ENCODE measurements at regions not wholly inside any gene's neighbourhood (a gene's known extent, or its start where the extent isn't known, plus 50 kb on each side); places are given as distances from the start of the nearest gene placed in this dataset.

- peak in 1 of 6 donors; percentile 79 for DNase-seq (ENCODE audit: low read depth in 4 of 6, low spot score in 6 of 6)
- H3K27ac ChIP-seq (ENCODE audit: low read depth, low read length) = no peak overlapping the region
- no peaks in the 10 kb centered on the region for H3K4me1 ChIP-seq (ENCODE audit: control insufficient read depth, insufficient read depth, low read length)
- H3K36me3 ChIP-seq (ENCODE audit: control insufficient read depth, insufficient read depth, low read length) = no peaks in the 10 kb centered on the region
- no peaks in the 10 kb centered on the region for H3K27me3 ChIP-seq (ENCODE audit: control insufficient read depth, insufficient read depth, low read length)
- no peaks in the 10 kb centered on the region for H3K9me3 ChIP-seq (ENCODE audit: control insufficient read depth, insufficient read depth, low read length)
- H3K4me3 ChIP-seq (ENCODE audit: low read depth, low read length) = no peak overlapping the region
- no CpG with 5 or more reads among the region's 4 CpGs for WGBS (ENCODE audit: insufficient coverage)
Measured at GRCh38 chr3:166471074-166471767, 634.0 kb upstream of the BCHE start.

- Histone ChIP-seq H3K4me1 (ENCODE audit: control insufficient read depth, insufficient read depth, low read length) (no peaks in the 10 kb centered on the region), H3K27ac (ENCODE audit: low read depth, low read length) (no peak overlapping the region), H3K4me3 (ENCODE audit: low read depth, low read length) (no peak overlapping the region), H3K9me3 (ENCODE audit: control insufficient read depth, insufficient read depth, low read length) (no peaks in the 10 kb centered on the region), H3K36me3 (ENCODE audit: control insufficient read depth, insufficient read depth, low read length) (no peaks in the 10 kb centered on the region), H3K27me3 (ENCODE audit: control insufficient read depth, insufficient read depth, low read length) (no peaks in the 10 kb centered on the region)
- WGBS (ENCODE audit: insufficient coverage) = no CpG with 5 or more reads among the region's 2 CpGs
- no peak for DNase-seq (ENCODE audit: low read depth in 4 of 6, low spot score in 6 of 6)
Measured at GRCh38 chr3:166462891-166463470, 625.8 kb upstream of the BCHE start.

- no CpG with 5 or more reads among the region's 2 CpGs for WGBS (ENCODE audit: insufficient coverage)
- no peak for DNase-seq (ENCODE audit: low read depth in 4 of 6, low spot score in 6 of 6)
- H3K4me1 ChIP-seq (ENCODE audit: control insufficient read depth, insufficient read depth, low read length) = no peaks in the 10 kb centered on the region
Measured at GRCh38 chr3:166461626-166462025, 624.4 kb upstream of the BCHE start.

GRCh38 chr3:166457382-166457781 lies 620.2 kb upstream of the BCHE start:
- H3K27me3 ChIP-seq (ENCODE audit: control insufficient read depth, insufficient read depth, low read length) = no peaks in the 10 kb centered on the region
- H3K9me3 ChIP-seq (ENCODE audit: control insufficient read depth, insufficient read depth, low read length) = no peaks in the 10 kb centered on the region
- no peak overlapping the region for H3K4me3 ChIP-seq (ENCODE audit: low read depth, low read length)
- H3K4me1 ChIP-seq (ENCODE audit: control insufficient read depth, insufficient read depth, low read length) = no peaks in the 10 kb centered on the region
- no peaks in the 10 kb centered on the region for H3K36me3 ChIP-seq (ENCODE audit: control insufficient read depth, insufficient read depth, low read length)
- no peak overlapping the region for H3K27ac ChIP-seq (ENCODE audit: low read depth, low read length)
- no CpG with 5 or more reads among the region's 3 CpGs for WGBS (ENCODE audit: insufficient coverage)
- no peak for DNase-seq (ENCODE audit: low read depth in 4 of 6, low spot score in 6 of 6)

More at GRCh38 chr3:166461626-166462025, 624.4 kb upstream of the BCHE start:
- Histone ChIP-seq H3K27ac (ENCODE audit: low read depth, low read length) (no peak overlapping the region), H3K36me3 (ENCODE audit: control insufficient read depth, insufficient read depth, low read length) (no peaks in the 10 kb centered on the region), H3K4me3 (ENCODE audit: low read depth, low read length) (no peak overlapping the region), H3K9me3 (ENCODE audit: control insufficient read depth, insufficient read depth, low read length) (no peaks in the 10 kb centered on the region), H3K27me3 (ENCODE audit: control insufficient read depth, insufficient read depth, low read length) (no peaks in the 10 kb centered on the region)

GRCh38 chr3:166456286-166456685 lies 619.1 kb upstream of the BCHE start:
- no peaks in the 10 kb centered on the region for H3K4me1 ChIP-seq (ENCODE audit: control insufficient read depth, insufficient read depth, low read length)
- H3K27ac ChIP-seq (ENCODE audit: low read depth, low read length) = no peak overlapping the region
- no peak overlapping the region for H3K4me3 ChIP-seq (ENCODE audit: low read depth, low read length)
- DNase-seq (ENCODE audit: low read depth in 4 of 6, low spot score in 6 of 6) = no peak
- no peaks in the 10 kb centered on the region for H3K9me3 ChIP-seq (ENCODE audit: control insufficient read depth, insufficient read depth, low read length)
- no peaks in the 10 kb centered on the region for H3K27me3 ChIP-seq (ENCODE audit: control insufficient read depth, insufficient read depth, low read length)
- no peaks in the 10 kb centered on the region for H3K36me3 ChIP-seq (ENCODE audit: control insufficient read depth, insufficient read depth, low read length)
- WGBS (ENCODE audit: insufficient coverage) = 94% methylated on average over 2 of the region's 3 CpGs

- Histone ChIP-seq H3K4me1 (ENCODE audit: control insufficient read depth, insufficient read depth, low read length) (no peaks in the 10 kb centered on the region), H3K27me3 (ENCODE audit: control insufficient read depth, insufficient read depth, low read length) (no peaks in the 10 kb centered on the region), H3K4me3 (ENCODE audit: low read depth, low read length) (no peak overlapping the region), H3K36me3 (ENCODE audit: control insufficient read depth, insufficient read depth, low read length) (no peaks in the 10 kb centered on the region), H3K27ac (ENCODE audit: low read depth, low read length) (no peak overlapping the region), H3K9me3 (ENCODE audit: control insufficient read depth, insufficient read depth, low read length) (no peaks in the 10 kb centered on the region)
- no peak for DNase-seq (ENCODE audit: low read depth in 4 of 6, low spot score in 6 of 6)
- 78% methylated on average over 1 of the region's 3 CpGs for WGBS (ENCODE audit: insufficient coverage)
Measured at GRCh38 chr3:166455744-166456143, 618.5 kb upstream of the BCHE start.

- WGBS (ENCODE audit: insufficient coverage) = no CpG with 5 or more reads among the region's 1 CpG
- no peak overlapping the region for H3K27ac ChIP-seq (ENCODE audit: low read depth, low read length)
- no peaks in the 10 kb centered on the region for H3K9me3 ChIP-seq (ENCODE audit: control insufficient read depth, insufficient read depth, low read length)
- H3K4me1 ChIP-seq (ENCODE audit: control insufficient read depth, insufficient read depth, low read length) = no peaks in the 10 kb centered on the region
- no peak for DNase-seq (ENCODE audit: low read depth in 4 of 6, low spot score in 6 of 6)
- H3K36me3 ChIP-seq (ENCODE audit: control insufficient read depth, insufficient read depth, low read length) = no peaks in the 10 kb centered on the region
- no peak overlapping the region for H3K4me3 ChIP-seq (ENCODE audit: low read depth, low read length)
- no peaks in the 10 kb centered on the region for H3K27me3 ChIP-seq (ENCODE audit: control insufficient read depth, insufficient read depth, low read length)
Measured at GRCh38 chr3:166453478-166453877, 616.3 kb upstream of the BCHE start.

GRCh38 chr3:166451997-166452396 lies 614.8 kb upstream of the BCHE start:
- no peak overlapping the region for H3K4me3 ChIP-seq (ENCODE audit: low read depth, low read length)
- DNase-seq (ENCODE audit: low read depth in 4 of 6, low spot score in 6 of 6) = no peak
- no peaks in the 10 kb centered on the region for H3K4me1 ChIP-seq (ENCODE audit: control insufficient read depth, insufficient read depth, low read length)
- no peaks in the 10 kb centered on the region for H3K9me3 ChIP-seq (ENCODE audit: control insufficient read depth, insufficient read depth, low read length)
- H3K27ac ChIP-seq (ENCODE audit: low read depth, low read length) = no peak overlapping the region
- no peaks in the 10 kb centered on the region for H3K27me3 ChIP-seq (ENCODE audit: control insufficient read depth, insufficient read depth, low read length)
- no CpG with 5 or more reads among the region's 1 CpG for WGBS (ENCODE audit: insufficient coverage)
- H3K36me3 ChIP-seq (ENCODE audit: control insufficient read depth, insufficient read depth, low read length) = no peaks in the 10 kb centered on the region

GRCh38 chr3:166447513-166447912 lies 610.3 kb upstream of the BCHE start:
- H3K9me3 ChIP-seq (ENCODE audit: control insufficient read depth, insufficient read depth, low read length) = no peaks in the 10 kb centered on the region
- DNase-seq (ENCODE audit: low read depth in 4 of 6, low spot score in 6 of 6) = no peak
- no CpG with 5 or more reads among the region's 3 CpGs for WGBS (ENCODE audit: insufficient coverage)
- no peaks in the 10 kb centered on the region for H3K27me3 ChIP-seq (ENCODE audit: control insufficient read depth, insufficient read depth, low read length)
- H3K27ac ChIP-seq (ENCODE audit: low read depth, low read length) = no peak overlapping the region
- H3K4me1 ChIP-seq (ENCODE audit: control insufficient read depth, insufficient read depth, low read length) = no peaks in the 10 kb centered on the region
- H3K36me3 ChIP-seq (ENCODE audit: control insufficient read depth, insufficient read depth, low read length) = no peaks in the 10 kb centered on the region
- H3K4me3 ChIP-seq (ENCODE audit: low read depth, low read length) = no peak overlapping the region

- no peak overlapping the region for H3K27ac ChIP-seq (ENCODE audit: low read depth, low read length)
- no peaks in the 10 kb centered on the region for H3K27me3 ChIP-seq (ENCODE audit: control insufficient read depth, insufficient read depth, low read length)
- no peaks in the 10 kb centered on the region for H3K4me1 ChIP-seq (ENCODE audit: control insufficient read depth, insufficient read depth, low read length)
- DNase-seq (ENCODE audit: low read depth in 4 of 6, low spot score in 6 of 6) = no peak
- H3K9me3 ChIP-seq (ENCODE audit: control insufficient read depth, insufficient read depth, low read length) = no peaks in the 10 kb centered on the region
- no CpG with 5 or more reads among the region's 3 CpGs for WGBS (ENCODE audit: insufficient coverage)
- H3K36me3 ChIP-seq (ENCODE audit: control insufficient read depth, insufficient read depth, low read length) = no peaks in the 10 kb centered on the region
- H3K4me3 ChIP-seq (ENCODE audit: low read depth, low read length) = no peak overlapping the region
Measured at GRCh38 chr3:166446986-166447385, 609.8 kb upstream of the BCHE start.
